Endothelial cell of hepatic sinusoid (primary cell): ENCODE measurements at regions not wholly inside any gene's neighbourhood (a gene's known extent, or its start where the extent isn't known, plus 50 kb on each side); places are given as distances from the start of the nearest gene placed in this dataset.

ENCODE experiments used
- in situ Hi-C: cut with HindIII; loops from 2 replicates; pipeline ENCODE4 v1.10.0; 2017; ENCODE audit warnings: low sequenced_read_pairs

- in situ Hi-C loops: loop anchor here (5.0 kb wide), 1 partner anchor 64 kb away; no protein-coding TSS in a partner anchor
Observed at GRCh38 chr5:15266229-15266628, 233.8 kb upstream of the FBXL7 start.

GRCh38 chr5:15263942-15264341 lies 236.0 kb upstream of the FBXL7 start:
- in situ Hi-C loops: no loop called here

DNA sequence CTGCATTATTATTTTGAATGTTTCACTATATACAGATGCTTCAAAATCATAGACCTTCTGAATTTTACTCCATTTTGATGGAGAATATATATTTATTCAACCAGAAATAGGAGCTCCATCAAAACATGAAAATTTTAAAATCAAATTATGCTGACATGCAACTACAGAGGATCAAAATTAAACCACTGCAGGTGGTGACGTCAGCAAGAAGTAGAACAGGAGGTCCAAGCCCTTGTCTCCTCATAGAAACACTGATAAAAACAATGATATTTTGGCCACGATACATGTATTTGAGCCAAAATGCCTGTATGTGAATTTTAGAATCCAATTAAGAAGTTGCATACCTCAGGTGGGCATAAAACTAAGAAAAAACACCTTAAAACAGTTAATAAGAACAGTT lies 236.6 kb upstream of the FBXL7 start:
- in situ Hi-C loops: no loop called here

DNA sequence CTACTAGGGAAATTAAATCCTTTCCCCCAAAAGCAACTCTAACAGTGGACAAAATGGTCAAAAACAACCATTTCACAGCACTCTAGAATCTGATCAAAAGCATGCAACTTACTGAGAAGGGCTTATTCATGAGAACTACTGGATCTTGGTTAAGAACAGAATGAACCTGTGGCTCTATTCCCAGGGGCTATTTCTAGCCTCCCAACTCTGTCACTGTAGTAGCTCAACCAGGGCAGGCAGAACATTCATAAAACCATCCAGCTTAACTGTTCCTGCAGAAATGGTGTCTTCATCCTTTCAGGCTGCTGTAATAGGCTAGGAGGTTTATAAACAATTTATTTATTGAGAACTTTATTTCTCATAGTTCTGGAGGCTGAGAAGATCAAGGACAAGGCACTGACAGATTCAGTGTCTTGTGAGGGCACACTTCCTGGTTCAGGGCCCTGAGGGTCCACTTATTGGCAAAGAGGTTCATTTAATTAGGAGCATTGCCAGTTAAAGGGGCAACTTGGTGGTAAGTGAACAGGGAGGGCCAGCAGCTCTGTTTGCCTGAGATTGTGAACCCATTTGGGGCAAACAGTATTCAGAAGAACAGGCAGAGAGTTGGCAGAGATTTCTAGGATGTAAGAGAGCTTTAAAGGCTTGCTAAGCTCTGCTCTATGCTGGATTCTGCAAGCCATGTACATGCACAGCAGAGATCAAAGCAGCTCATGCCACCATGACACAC lies 238.5 kb upstream of the FBXL7 start:
- in situ Hi-C loops: no loop called here

GRCh38 chr5:15260356-15261268 lies 239.4 kb upstream of the FBXL7 start:
- in situ Hi-C loops: no loop called here

- in situ Hi-C loops: loop anchor here (5.0 kb wide), 1 partner anchor 86 kb away; no protein-coding TSS in a partner anchor
Observed at GRCh38 chr5:15256485-15256884, 243.5 kb upstream of the FBXL7 start.

GRCh38 chr5:15255576-15255975 lies 244.4 kb upstream of the FBXL7 start:
- in situ Hi-C loops: loop anchor here (5.0 kb wide), 1 partner anchor 87 kb away; no protein-coding TSS in a partner anchor

DNA sequence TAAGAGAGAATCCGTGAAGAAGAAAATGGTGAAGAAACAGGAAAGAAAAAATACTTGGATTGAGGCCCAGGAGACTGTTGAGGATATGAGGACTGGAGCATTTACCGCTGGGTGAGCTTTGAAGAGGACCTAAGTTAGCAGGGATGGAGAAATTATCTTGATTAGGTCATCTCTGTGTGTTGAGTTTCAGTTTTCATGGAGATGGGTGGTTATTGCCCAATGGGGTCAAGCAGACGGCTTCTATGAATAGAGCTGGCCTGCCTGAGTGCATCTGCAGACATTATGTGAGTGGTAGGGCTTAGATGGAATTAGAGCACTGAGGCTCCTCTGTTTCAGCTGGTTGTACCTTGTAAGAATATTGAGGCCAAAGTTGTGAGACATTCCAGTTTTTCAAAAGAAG lies 245.4 kb upstream of the FBXL7 start:
- in situ Hi-C loops: loop anchor here (5.0 kb wide), 1 partner anchor 88 kb away; no protein-coding TSS in a partner anchor

DNA sequence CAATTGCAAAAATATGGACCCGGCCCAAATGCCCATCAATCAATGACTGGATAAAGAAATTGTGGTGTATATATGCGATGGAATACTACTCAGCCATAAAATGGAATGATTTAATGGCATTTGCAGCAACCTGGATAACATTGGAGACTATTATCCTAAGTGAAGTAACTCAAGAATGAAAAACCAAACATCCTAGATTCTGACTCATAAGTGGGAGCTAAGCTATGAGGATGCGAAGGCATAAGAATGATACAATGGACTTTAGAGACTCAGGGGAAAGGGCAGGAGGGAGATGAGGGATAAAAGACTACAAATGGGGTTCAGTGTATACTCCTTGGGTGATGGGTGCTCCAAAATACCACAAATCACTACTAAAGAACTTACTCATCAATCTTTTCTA lies 247.6 kb upstream of the FBXL7 start:
- in situ Hi-C loops: no loop called here

DNA sequence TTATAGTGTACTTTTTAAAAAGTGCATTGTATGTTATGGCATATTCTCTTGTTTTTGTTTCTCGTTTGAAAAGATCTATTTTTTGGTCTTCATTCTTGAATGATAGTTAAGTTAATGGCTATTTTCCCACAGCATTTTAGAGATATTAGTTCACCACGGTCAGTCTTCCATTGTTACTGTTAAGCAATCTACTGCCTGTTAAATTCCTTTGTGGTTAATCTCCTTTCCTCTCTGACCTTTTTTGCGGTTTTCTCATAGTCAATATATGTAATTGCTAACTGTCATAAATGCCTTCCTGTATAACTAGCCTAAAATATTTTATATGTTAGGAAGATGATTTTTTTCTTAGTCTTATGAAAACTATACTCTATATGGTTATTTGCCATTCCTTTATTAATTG lies 250.8 kb upstream of the FBXL7 start:
- in situ Hi-C loops: no loop called here

GRCh38 chr5:15248731-15249130 lies 251.2 kb upstream of the FBXL7 start:
- in situ Hi-C loops: no loop called here

DNA sequence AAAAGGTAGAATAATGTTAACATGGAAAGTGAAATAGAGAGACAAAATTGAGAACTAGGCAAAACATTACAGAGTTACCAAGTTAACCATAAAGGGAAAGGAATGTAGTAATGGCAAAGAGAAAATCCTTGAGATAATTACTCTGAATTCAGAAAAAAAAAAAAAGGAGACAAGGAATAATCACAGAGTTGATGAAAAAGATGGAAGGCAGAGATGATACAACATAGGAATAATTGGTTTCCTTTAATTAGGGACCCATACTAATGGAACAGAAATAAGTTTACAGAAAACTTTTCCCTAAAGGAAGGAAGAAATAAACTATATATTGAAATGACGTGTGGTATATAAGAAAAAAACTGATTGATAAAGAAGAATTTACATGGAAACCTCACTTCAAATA lies 254.1 kb upstream of the FBXL7 start:
- in situ Hi-C loops: no loop called here

DNA sequence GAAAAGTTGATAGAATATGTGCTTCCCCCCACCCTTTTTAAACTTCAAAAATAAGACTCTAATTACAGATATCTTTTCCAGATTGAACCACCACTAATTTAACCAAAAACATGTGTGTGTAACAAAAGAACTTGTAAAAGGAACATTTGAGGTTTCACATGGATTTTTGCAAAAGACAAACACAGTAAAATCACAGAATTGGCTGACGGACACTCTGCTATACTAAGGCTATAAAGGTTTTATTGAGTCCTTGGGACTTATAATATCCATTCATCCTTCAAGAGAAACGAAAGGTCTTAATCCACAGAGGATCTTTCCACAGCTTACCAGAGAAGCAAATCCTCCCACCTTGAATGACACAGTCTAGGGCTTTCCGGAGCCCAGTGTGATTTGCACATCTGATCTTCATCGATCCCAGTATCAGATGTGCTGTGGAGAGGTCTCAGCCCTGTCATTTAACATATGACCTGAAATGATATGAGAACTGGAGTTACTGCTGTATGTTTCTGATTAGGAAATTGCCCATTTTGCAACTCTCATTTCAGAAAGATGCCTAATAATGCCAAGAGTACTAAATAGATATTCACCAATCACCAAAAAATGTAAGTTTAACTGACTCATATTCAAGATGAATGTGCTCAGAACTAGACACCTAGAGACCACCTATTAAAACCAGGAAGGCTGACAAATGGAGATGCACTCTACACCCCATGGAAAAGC lies 256.5 kb upstream of the FBXL7 start:
- in situ Hi-C loops: no loop called here

- in situ Hi-C loops: no loop called here
Observed at GRCh38 chr5:15241216-15241821, 258.7 kb upstream of the FBXL7 start.

- in situ Hi-C loops: no loop called here
Observed at GRCh38 chr5:15238006-15238405, 262.0 kb upstream of the FBXL7 start.

- in situ Hi-C loops: no loop called here
Observed at GRCh38 chr5:15236911-15237508, 263.0 kb upstream of the FBXL7 start.

DNA sequence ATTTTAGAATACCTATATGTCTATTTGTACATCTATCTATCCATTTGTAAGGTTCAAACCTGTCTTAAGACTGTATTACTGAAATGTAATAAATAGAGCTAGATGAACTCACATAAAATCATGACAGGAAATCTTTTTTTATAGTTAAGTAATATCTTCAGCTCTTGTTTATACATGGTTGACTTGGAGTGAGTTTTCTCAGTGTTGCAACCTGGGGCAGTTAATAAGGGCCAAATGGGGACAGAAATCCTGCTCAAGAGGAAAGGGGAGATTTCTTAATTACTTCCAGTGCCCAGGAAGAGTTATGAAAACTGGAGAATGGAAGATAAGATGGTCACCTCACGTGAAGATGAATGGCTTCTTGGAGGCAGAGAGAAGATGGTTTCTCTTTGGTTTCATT lies 265.1 kb upstream of the FBXL7 start:
- in situ Hi-C loops: no loop called here

- in situ Hi-C loops: no loop called here
Observed at GRCh38 chr5:15234366-15234765, 265.6 kb upstream of the FBXL7 start.

- in situ Hi-C loops: no loop called here
Observed at GRCh38 chr5:15233566-15233965, 266.4 kb upstream of the FBXL7 start.

DNA sequence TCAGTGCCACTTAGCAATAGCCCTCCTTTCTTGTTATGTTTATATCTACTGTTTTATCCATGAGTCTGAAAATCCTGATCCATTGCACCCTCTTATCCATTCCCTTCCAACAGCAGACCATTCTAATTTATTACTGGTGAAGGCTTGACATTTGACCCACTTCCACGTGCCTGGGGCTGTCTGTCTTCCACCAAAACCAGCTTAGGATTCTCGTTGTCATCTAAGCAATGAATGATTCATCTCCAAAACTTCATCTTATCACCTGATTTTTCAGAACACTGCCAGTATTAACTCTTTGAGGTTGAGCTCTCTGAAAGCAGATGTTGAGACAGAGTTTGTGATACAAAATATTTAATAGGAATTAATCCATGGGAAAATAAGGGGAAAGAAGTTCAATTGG lies 277.8 kb upstream of the FBXL7 start:
- in situ Hi-C loops: loop anchor here (25.0 kb wide), 1 partner anchor 765 kb away; no protein-coding TSS in a partner anchor
